ENCODE measurements at regions not wholly inside any gene's neighbourhood (a gene's known extent, or its start where the extent isn't known, plus 50 kb on each side); places are given as distances from the start of the nearest gene placed in this dataset.

DNA sequence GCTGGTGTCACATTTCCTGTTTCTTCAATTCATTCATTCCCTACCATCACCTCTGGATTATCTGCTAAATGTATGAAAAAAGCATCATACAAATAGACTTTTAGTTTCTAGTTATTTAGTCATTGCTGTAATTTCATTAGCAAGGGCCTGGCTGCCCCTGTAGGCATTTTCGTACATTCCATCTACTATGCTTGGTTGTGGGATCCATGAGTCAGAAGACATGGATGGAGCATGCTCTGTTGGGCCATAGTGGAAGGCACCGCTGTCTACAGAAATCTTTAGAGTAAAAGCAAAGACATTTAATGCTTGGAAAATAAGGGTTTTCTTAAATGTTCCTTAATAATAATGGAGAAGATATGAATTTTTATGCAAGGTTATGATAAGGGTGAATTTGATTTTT lies 324.8 kb upstream of the MEIS1 start:
- TF ChIP-seq, protein P1, sequence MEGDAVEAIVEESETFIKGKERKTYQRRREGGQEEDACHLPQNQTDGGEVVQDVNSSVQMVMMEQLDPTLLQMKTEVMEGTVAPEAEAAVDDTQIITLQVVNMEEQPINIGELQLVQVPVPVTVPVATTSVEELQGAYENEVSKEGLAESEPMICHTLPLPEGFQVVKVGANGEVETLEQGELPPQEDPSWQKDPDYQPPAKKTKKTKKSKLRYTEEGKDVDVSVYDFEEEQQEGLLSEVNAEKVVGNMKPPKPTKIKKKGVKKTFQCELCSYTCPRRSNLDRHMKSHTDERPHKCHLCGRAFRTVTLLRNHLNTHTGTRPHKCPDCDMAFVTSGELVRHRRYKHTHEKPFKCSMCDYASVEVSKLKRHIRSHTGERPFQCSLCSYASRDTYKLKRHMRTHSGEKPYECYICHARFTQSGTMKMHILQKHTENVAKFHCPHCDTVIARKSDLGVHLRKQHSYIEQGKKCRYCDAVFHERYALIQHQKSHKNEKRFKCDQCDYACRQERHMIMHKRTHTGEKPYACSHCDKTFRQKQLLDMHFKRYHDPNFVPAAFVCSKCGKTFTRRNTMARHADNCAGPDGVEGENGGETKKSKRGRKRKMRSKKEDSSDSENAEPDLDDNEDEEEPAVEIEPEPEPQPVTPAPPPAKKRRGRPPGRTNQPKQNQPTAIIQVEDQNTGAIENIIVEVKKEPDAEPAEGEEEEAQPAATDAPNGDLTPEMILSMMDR (IDR thresholded peaks at IDR 0.05 in 4 of 5, conservative IDR thresholded peaks at IDR 0.05 in 1 of 5), result no peak
- no peak for TF ChIP-seq POLR2A (IDR thresholded peaks at IDR 0.05)
